Limb (tissue), 2 donors: ENCODE measurements at regions not wholly inside any gene's neighbourhood (a gene's known extent, or its start where the extent isn't known, plus 50 kb on each side); places are given as distances from the start of the nearest gene placed in this dataset.

Source experiments
- DNase-seq, 2 donors: peaks; one replicate each; pipeline ENCODE4 v3.0.0-alpha.2; 2016; ENCODE audit errors: extremely low spot score in 2 of 2

DNA sequence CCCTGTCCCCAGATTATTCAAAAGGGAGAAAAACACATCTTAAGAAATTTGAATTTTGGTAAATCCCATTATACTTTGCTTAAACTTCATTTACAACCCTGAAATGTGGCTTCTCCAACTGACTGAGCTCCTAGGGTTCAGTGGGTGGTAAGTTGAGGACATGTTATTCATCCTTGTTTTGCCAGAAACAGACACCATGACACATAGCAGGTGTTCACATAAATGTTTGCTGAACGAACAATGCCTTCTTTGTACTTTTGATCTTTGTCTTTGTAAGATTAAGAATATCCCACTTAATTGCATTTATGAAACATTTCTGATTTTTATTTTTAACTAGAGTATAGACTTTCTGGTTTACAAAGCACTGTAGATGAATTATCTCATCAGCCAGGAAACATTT, 209.7 kb downstream of the GPAM start:
- DNase-seq, result no peak

DNA sequence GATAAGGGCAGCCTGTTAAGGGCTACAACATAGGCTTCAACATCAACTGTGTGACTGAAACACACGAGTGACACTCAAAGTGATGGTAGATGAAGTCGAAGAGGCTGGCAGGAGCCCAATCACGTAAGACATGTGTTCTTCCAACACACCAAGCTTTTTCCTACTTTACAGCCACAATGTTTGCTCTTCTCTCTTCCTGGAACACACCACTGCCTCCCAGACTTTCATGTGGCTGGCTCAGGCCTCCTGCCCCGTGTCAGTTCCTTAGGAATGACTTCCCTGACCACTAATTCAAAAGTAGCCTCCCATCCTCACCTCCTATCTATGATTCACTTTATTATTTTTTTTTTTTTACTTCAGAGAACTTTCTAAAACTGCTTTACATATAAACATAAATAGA, 209.2 kb downstream of the GPAM start:
- no peak for DNase-seq

DNA sequence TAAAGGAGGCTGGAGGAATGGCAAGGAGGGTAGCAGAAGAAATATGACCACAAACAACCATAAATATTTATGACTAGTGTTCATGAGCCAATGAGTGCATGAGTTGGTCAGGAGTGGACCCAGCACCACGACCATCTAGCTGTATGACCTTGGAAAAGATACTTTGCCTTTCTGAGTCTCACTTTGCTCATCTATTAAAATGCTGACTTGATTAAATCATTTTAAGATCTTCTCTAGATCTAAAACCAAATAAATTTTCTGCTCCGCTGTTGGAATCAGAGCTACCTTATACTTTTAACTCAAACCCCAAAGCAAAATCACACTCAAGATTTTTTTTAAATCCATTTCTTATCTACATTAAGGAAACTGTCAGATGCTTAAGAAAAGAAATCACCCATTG, 207.0 kb downstream of the GPAM start:
- DNase-seq, result no peak

DNA sequence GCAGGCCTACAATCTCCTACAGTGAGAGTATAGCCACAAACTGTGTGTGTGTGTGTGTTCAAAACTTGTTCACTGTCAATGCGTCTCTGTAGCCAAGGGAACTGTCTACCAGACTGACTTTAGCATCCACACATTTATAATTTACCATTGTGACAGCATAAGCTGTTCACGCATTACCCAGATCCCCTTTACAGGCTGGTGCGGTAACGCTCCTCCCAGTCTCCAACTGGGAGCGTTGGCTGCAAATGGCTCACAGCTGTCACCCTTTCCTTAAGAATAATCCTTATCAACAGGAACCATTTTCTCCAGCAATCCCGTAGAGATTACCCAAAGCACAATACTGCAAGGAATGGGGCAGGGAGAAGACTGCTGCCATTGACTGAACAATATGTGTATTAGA, 199.5 kb downstream of the GPAM start:
- no peak for DNase-seq

DNA sequence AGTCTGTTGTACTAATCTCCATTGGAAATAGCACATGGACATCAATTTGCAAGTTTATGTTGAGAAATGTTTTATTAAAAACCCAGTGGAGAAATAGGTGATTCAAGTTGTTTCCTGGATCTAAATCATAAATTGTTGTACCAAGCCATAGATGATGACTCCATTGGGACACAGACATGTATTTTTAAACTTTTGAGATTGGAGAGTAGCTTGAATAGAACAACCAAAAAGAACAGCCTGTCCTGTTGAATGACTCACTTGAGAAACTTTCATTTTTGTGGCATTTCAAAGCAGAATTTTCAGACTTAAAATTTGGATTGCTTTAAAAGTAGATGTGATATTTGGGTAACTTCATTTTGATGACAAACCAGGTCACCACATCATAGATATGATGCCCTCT, 197.5 kb downstream of the GPAM start:
- no peak for DNase-seq

DNA sequence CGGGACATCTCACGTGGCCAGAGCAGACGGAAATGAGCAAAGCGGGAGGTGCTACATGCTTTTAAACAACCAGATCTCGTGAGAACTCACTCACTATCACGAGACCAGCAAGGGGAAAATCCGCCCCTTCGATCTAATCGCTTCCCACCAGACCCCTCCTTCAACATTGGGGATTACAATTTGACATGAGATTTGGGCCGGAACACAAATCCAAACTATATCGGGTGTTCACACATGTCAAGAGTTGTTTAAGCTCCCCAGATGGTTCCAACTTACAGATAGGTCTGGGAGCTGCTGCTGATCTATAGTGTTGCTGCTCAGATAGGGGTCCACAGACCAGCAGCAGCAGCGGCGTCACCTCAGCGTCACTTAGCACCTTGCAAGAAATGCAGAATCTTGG, 194.9 kb downstream of the GPAM start:
- no peak for DNase-seq

DNA sequence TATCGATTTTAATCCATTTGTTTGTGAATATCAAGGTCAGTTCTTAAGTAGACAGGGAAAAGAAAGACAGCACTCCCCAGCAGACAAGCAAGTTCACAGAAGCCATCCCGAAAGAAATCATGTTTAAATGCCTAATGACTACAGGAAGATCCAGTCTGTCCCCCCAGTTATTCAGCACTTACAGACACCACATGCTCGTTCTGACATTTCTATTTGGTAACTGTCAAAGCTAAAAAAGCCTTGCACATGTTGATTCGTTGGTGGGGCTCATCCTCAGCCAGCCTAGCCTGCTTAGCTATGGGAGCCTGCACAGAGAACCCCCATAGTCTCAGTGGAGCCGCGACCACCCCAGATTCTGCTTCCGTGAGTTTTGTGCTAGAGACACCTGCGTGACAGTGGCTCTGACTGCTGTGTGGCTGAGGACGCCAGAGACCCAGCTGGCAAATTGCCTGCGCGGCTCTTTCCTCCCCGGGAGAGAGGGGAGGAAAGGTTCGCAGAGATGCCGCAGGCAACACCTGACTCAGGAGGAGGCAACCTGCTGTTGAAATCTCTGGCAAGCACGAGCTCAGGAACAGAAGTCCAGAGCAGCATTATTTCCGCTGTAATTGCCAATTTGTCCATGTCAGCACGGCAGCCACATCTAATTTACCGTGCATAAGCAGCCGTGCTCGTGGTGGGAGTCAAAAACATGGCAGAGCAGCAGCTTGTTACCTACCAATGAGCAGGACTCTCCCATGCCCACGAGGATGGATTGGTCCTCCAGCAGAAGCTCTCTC, 194.2 kb downstream of the GPAM start:
- peak in 1 of 2 donors; percentile 33 for DNase-seq

DNA sequence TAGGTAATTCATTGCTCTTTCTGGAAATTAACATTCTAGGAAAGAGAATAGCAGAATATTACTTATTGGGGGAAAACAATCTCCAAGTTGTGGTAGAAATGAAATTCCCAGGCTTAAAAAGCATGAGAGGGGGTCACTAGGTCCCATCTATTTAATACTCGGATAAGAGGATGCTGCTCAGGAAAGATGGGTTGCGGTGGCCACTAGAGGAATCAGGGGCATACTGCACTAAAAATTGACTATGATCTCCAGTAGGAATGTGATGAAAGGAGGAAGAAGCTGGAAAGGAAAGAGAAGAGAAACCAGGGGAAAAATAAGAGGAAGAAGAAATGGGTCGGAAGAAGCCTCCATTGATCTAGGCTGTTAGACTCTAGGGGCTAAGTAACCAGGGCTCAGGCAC, 192.8 kb downstream of the GPAM start:
- DNase-seq, result no peak

DNA sequence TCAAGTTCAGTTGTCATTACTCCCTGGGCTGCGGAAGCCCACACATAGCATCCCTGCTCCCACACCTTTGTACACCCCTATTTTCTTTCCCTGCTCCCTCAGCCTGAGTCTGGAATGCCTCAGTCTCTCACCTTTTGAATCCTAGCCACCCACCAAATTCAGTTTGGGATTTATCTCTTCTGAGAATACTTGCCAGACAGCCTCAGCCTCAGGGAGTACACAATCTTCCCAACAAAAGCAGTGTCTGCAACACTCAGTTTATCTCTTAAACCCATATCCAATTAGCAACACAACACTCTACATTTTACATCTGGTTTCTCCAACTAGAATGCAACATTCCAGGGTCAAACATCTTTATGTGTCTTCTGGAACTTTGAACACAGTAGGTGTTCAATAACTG, 190.2 kb downstream of the GPAM start:
- no peak for DNase-seq

DNA sequence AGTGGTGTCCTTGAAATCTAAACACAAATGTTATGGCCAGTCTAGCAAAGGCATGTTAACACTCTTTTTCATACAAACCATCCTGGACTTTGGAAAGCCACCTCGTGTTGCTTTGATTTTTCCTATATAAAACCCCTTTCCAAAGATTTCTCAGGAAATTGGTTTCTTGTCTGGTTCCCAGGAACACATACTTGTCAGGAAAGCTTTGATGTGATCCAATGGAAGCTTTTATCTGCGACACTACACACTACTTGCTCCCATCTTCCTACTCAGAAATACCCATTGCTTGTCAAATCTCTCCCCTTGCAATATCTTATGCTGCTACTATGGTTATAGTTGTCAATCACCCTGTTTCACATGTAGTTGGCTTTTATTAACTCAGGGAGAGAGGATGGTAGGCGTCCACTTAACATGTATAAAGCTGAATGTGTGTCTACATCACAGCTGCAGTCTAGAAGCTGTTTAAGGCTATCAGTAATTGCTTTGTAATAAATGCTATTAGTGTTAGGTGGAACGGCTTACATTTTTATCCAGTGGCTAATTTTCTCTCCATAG, 189.6 kb downstream of the GPAM start:
- DNase-seq, result no peak

DNA sequence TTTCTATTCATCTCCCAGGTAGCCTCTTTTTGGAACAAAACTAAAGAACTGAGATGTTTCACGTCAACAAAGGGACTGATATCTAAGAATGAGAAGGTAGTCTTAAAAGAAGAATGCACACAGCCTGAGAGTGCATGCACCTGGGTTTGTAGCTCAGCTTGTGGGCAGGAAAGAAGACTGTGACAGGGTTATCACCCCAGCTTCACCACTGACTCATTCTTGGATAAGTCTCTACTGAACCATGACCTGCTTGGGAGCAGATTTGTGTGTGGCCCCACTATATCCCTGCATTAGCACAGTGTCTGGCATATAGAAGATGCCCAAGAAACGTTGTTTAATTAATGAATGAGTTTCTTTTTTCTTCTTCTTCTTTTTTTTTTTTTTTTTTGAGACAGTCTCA, 187.5 kb downstream of the GPAM start:
- DNase-seq, result no peak

DNA sequence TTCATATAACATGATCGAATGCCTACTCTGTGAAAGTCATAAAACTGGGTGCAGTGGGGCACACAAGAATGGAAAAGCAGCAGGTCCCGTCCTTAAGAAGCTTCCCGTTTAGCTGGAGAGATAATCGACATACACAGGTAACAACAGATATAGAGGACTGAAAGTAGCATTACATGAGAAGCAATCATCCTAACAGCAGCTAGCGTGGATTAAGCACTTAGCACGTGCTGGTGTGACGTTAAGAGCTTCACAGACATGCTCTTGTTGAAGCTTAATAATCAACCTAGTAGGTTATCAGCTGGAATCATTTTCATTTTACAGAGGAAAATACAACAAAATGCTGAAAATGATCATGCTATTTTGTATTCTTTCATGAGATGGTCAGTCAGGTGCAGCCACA, 184.8 kb downstream of the GPAM start:
- DNase-seq, result no peak

DNA sequence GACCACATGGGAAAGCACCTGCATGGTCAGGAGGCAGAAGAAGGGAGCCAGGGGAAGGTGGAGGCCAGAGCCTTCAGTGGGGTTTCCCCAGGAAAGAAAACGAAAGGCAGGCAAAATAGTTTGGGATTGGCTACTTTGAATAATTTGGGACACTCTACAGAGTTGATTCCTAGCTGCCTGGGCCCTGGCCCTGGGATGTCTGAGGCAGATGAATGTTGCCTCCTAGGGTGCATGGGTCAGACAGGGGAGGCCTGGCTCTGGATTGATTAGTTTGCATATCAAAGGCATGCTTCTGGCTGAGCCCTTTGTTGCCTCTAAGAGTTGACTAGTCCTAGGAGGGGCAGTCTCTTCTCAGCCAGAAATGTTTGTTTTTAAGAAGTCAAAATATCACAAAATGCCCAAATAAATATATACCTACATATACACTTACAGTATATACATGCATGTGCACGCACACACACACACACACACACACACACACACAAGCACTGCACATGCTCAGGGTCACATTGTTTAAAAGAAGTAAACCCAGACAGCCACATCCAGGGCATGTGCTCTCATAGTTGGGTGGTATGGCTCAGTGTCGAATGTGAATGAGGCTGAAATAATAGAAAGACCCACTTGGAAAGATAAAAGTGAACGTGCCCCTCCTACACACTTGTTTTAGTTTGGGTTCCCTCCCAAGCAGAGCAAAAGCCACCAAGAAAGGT, 184.2 kb downstream of the GPAM start:
- no peak for DNase-seq

DNA sequence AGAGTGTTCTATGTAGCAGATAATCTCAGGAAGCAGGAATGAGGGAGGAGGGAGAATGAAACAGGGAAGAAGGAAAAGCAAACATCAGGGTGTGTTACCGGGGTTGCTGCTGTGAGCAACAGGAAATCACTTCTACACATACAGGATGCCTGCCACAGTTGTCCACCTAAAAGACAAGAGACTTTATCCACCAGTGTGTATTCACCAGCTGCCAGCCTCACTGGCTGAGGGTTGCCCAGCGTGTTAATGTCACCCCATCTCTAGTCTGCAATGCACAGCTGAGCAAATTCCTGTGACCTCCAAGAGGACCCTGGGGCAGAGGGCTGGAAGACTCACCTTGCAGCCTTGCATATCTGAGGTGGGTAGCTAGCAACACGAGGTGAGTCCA, 183.7 kb downstream of the GPAM start:
- no peak for DNase-seq

DNA sequence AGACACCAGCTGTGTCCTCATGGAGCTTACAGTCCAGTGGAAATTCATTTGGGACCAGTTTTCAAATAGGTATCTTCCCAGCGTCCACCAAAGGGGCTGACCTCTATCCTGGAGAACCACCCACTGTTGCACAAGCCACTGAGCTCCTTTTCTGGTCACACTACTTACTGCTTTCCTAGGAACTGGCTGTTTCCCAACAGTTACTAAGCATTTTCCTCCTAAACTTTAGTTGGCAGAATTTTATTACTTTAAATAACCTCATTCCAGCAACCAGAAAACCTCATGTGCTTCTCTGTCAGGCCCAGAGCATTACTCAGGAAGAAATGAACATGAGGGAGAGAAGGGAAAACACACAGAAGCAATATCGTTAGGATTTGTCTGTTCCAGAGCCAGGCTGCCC, 183.1 kb downstream of the GPAM start:
- DNase-seq, result peak in 1 of 2 donors; percentile 5

DNA sequence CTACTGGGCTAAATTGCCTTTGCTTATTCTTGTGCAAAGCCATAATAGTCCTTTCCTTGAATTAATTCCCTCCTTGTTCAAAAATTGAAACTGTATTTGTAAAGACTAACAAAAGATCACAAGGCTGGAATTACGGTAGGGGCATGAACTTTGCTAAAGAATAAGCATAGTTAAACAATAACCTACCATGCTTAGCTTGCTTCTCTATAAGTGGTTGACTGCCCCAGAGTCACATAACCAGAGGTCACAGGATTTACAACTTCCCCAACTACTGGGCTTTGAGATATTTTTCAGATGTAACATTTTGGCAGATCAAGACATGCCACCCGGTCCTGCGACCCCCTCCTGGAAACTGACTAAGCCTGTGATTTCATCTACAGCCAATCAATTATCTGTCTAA, 181.4 kb downstream of the GPAM start:
- no peak for DNase-seq

DNA sequence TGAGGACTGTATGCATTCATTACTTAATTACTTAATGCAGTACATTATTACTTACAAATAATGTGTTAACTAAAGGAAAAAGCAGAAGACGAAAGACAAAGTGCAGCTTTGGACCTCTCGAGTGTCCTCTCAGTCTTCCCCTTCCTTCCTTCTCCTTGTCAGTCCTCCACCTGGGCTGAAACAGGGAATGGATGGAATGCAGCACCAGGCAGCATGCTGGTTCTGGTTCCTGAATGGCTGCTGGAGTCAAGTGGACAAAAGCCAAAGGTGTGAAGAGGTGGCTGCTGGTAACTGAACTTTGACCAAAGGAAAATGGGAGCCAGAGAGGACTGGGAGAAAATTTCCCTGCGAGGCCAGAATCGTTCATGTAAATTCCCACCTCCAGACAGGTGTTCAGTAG, 179.5 kb downstream of the GPAM start:
- DNase-seq, result no peak

DNA sequence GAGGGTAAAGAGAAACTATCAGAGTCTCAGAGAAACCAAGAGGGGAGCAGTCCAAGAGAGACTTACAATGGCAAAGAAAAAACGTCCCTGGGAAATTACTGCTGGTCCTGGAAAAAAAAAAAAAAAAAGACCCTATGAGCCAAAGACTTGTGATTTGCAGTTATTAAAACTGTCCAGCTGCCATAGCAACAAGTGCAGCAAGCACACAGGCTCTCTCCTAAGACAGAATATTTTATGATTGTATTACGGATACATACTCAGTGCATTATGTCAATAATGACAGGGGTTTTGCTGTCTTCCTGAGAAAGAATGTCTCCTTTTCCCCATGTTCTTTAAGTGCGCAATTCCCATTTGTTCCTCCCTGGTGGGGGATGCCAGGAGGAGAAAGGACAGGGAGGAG, 178.5 kb downstream of the GPAM start:
- DNase-seq, result peak in 1 of 2 donors; percentile 8

DNA sequence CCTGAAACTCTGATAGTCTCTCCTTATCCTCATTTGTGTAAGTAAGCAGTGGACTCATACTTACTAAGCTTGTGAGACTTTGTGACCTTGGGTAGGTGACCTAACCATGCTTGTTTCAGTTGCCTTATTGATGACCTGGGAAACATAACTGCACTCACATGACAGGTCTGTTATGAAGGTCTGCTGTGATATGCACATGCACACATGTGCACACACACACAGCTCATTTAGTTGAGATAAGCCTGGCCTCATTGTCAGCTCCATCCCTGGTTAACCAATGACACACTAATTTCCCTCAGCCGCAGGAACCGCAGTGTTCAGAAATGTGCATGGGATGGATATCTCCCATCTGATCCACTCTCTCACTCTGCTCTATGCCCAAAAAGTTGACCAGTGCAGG, 177.2 kb downstream of the GPAM start:
- no peak for DNase-seq

DNA sequence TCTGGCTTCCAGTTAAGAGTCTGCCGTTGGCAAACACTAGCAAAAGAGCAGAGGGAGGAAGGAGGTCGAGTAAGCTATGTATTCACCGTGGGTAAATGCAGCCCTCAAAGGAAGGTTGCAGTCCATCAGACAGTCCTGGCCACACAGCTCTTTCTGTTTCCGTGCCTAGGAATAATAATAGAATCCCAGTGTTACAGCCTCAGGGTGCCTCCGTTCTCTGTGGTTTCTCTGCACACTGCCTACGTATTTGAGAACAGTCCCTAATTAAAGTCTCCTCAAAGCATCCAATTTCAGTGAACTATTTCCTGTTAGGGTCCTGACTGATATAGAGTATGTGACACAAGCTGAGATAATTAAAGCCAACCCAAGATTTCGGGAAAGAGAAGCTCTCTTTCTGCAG, 176.7 kb downstream of the GPAM start:
- DNase-seq, result no peak

DNA sequence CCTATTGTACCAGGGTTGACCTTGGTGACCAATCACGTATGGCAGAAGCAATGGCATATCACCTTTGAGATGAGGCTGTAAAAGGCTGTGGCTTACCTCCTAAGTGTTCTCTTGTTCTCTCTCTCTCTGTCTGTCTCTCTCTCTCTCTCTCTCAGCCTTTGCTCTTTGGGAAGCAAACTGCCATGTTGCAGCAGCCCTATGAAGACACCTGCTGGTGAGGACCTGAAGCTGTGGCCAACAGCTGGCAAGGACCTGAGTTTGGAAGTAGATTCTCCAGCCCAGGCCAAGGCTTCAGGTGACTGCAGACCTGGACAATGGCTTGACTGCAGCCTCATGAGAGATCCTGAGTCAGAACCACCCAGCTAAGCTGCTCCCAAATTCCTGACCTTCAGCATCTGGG, 161.4 kb downstream of the GPAM start:
- no peak for DNase-seq

DNA sequence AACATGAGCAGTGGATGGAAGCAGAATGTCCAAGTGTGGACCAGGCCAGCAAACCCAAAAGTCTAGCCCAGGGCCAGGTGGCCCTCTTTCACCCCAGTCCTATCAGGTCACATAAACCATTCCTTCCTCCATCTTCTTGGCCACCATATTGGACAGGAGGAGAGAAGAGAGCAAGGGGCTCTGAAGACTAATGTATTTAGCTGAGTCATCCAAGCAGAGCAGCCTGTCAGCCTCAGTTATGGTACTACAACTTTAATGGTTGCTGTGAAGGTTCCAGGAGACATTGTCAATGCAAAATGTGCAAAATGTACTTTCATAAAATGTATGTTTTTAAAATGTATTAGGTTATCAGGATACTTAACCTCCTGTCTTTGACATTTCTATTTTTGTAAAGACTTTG, 159.5 kb downstream of the GPAM start:
- DNase-seq, result no peak

DNA sequence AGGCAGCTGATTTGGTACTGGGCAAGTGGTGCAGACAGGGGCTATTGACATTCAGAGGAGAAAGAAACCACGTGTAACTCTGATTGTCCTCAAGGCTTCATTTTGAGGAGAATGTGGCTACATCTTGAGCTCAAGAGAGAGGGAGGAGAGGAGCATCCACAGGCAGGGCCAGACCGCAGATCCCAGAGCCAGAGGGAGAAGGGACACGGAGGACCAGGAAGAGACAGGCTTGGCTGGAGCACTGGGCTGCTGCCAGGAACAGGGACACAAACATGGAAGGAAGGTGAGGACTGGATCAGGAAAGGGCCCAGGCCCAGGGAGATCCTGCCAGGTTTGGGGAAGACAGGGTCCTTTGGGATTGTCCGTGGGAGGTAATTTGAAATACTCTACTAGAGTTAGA, 158.3 kb downstream of the GPAM start:
- DNase-seq, result no peak
